OCI-M1 (cell line): ENCODE measurements at regions not wholly inside any gene's neighbourhood (a gene's known extent, or its start where the extent isn't known, plus 50 kb on each side); places are given as distances from the start of the nearest gene placed in this dataset.
A peak's percentile ranks its signal among the peaks of the same experiment; 100 is the strongest.

Source experiments
- DNase-seq: peaks from one replicate; lab custom pipeline; 2025; lab: John Stamatoyannopoulos, UW

DNA sequence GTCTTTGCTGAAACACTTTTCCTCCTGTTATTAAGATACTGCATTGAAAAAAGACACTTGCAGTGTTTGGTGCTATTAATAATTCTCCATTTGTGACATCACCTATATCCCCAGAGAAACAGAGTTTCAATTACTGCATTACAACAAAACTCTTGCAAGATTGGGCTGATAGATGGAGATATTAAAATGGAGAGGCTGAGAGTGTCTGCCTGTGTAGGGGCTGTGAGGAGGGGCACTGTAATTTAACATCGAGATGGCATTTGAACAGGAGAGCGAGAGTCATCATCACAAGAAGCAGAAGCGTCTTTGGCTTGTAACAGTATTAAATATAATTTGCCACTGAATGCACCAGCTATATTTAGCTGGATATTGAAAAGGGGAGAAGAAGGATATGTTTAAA is 316.5 kb downstream of the CDH26 start:
- no peak for DNase-seq

DNA sequence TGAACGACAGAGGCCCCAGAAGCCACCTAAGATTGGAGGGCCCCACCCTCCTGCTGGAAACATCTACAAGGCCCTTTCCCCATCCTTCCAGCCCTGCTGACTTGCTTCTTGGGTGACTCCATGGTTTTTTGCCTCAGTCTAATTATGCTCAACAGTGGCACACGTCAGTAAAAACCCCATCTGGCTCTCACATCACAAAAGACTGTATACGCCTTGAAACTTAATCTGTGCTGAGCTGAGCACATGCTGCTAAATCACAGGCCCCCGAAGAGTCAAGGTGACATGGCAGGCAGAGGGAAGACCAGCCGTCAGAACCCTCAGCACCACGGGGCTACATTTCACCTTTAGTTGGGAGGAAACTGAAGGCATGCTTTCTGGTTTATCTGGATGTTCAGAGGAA is 323.1 kb downstream of the CDH26 start:
- no peak for DNase-seq

DNA sequence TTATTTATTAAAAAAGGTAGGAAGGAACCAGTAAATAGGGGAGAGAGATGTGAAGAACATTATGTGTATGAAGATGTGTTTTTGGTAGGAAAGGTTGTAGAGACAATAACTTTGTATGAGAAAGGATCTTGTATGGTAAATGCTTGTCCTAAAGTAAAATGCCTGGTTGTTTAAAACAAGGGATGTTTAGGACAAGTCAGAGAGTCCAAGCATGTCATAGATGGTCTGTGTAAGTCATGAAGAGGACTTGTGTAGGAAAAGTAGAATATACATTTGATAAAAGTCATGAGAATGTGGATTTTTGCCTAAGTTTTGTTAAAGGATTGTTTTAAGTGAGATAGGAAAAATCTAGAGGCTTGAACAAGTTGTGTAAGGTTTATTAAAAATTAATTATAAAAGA is 325.1 kb downstream of the CDH26 start:
- peak; percentile 2 for DNase-seq

- no peak for DNase-seq
Observed at GRCh38 chr20:60286764-60287163, 328.5 kb downstream of the CDH26 start.

DNA sequence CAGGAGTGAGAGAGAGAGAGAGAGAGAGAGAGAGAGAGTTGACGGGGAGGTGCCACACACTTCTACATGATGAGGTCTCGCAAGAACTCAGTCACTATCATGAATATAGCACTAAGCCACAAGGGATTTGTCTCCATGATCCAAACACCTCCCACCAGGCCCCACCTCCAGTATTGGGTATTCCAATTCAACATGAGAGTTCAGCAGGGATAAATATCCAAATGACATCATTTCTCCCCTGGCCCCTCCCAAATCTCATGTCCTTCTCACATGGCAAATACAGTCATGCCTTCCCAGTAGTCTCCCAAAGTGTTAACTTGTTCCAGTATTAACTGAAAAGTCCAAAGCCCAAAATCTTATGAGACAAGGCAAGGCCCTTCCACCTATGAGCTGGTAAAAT is 330.7 kb downstream of the CDH26 start:
- DNase-seq = no peak

DNA sequence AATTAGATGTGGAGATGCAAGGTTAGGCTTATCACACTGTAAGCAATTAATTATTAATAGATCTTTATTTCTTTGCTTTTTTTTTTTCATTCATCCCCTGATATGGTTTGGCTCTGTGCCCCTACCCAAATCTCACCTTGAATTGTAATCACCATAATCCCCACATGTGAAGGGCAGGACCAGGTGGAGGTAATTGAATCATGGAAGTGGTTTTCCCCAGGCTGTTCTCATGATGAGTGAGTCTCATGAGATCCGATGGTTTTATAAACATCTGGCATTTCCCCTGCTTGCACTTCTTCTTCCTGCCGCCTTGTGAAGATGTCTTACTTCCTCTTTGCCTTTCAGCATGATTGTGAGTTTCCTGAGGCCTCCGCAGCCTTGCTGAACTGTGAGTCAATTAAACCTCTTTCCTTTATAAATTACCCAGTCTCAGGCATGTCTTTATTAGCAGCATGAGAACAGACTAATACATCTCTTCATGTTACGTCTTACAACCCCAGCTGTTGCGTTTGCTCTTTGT is 333.8 kb downstream of the CDH26 start:
- no peak for DNase-seq

- no peak for DNase-seq
Observed at GRCh38 chr20:60294632-60295031, 336.4 kb downstream of the CDH26 start.

GRCh38 chr20:60295214-60295613 is 337.0 kb downstream of the CDH26 start:
- no peak for DNase-seq

DNA sequence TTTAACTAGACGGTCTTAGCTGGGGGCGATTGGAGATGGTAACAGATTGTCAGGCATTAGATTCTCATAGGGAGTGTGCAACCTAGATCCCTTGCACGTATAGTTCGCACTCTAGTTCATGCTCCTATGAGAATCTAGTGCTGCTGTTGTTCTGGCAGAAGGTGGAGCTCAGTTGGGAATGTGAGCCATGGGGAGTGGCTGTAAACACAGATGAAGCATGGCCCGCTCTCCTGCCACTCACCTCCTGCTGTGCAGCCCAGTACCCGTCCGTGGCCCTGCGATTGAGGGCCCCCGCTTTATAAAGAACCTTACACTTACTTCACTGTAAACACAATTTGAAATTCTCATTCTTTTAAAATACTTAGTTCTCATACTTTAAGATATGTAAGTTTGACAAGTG is 339.4 kb downstream of the CDH26 start:
- DNase-seq = no peak

GRCh38 chr20:60298647-60299046 is 340.4 kb downstream of the CDH26 start:
- no peak for DNase-seq

DNA sequence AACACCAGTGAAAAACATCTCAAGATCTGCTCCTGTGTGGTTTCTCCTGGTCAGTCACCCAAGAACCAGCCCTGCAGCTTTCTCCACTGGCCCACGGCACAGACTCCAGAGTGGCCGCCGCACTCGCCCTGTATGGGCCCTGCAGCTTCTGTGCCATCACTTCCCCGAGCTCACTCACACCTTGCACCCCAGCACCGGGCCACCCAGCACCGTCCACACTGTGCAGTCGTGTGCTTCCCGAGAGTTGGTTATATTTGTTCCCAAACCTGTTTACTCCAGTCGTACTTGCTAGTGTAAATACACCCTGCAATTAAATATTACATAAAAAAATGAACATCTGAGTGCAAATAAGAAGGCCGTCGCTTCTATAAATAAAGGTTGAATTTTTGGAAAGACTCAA is 341.7 kb downstream of the CDH26 start:
- no peak for DNase-seq

DNA sequence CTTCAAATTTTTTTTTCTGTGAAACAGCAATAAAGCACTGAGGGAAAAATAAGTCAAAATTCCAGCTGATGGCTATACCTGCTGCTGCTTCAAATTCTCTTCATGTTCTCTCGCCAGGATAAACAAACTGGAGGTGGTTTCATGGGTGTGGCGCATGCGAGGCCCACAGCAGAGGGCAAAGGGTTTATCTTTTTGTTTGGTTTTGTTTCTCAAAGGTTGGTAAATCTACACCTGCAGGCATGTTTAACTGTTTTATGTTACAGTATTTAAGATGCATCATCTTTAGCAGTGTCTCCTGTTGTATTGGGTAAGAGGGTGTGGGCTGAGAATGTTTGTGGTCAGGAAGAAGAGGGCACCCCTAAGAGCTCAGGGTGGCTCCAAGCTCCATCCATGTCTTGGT is 342.2 kb downstream of the CDH26 start:
- DNase-seq = no peak

DNA sequence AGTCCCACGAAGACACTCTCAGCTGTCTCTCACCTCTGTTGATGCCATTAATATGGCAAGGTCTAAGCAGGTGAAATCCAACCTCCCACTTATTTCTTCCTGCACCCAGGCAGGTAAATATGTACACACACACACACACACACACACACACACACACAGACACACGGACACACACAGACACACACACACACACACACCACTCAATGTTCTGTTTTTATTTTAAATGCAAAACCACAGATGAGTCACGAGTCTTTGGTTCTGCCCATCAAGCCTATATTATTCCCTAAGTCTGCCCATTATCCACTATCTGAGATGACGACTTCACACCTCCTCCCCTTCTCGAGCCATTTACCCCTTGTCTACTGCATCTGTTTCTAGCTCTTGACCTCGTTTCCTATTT is 344.7 kb downstream of the CDH26 start:
- DNase-seq = no peak

DNA sequence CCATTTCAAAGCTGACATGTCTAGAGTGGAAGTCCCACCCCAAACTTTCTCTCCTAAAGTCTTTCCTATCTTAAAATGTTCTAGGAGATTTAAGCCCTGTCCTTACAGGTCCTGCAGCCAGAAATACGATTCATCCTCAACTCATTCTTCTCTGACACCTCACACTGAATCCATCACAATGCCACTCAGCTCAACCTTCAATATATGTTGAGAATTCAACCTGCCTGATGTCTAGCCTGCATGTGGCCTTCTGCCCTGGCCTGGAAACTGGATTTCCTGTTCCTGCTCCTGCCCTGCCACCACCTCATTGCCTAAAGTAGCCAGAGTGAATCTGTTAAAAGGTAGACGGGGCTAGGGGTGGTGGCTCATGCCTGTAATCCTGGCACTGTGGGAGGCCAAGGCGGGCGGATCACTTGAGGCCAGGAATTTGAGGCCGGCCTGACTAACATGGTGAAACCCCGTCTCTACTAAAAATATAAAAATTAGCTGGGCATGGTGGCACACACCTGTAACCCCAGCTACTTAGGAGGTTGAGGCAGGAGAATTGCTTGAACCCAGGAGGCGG is 345.9 kb downstream of the CDH26 start:
- no peak for DNase-seq

- no peak for DNase-seq
Observed at GRCh38 chr20:60304931-60305330, 346.7 kb downstream of the CDH26 start.

- no peak for DNase-seq
Observed at GRCh38 chr20:60306105-60306504, 347.9 kb downstream of the CDH26 start.

- DNase-seq = no peak
Observed at GRCh38 chr20:60306551-60306950, 348.3 kb downstream of the CDH26 start.

DNA sequence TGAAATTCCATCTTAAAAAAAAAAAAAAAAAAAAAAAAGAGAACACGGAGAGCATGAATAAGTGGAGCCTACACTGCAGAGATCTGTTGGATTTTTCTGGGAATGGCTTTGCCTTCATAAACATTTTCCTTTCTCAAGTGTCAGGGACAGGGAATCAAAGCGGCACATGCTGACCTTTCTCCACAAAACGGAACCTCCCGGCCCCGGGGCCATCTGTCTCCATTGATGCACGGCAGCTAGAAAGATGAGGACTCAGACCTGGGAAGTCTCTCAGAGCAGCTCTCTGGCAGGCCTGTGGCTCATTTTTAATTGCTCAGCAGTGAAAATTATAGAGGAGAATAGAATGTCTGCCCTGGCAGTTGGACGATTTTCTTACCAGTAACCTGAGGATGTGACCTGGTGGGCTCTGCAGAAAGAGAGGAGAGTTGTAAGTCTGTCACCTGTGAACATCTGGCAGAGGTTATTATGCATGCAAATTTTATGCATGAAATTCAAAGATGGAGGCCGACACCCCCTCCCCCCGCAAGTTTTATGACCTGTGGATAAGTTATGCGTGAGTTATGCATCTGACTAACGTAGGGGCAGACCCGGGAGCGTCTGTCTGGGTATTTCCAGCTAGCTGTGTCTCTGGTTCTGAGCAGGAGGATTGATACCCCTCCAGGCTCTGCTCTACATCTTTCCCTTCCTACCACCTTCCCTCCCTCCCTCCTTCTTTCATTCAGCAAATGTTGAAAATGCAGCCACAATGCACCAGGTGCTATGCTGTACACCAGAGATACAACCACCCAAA is 352.5 kb downstream of the CDH26 start:
- no peak for DNase-seq

- no peak for DNase-seq
Observed at GRCh38 chr20:60313191-60313590, 355.0 kb downstream of the CDH26 start.

DNA sequence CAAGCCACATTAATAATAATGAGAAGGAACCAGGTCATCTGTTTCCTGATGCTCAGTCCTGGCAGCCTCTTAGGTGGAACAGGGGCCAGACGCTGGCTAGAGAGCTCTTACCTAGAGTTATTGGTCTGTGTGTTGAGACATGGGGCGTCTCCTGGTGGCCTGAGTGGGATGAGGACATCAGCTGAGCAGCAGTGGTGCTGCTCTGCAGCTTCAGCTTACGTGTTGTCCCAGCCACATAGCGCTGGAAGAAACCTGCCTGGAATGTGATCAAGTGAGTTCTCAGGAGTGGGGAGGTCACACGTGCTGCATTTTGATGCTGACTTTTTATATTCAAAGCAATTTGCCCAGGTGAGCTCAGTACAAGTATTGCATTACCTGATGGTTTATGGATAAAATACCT is 355.4 kb downstream of the CDH26 start:
- DNase-seq = no peak

DNA sequence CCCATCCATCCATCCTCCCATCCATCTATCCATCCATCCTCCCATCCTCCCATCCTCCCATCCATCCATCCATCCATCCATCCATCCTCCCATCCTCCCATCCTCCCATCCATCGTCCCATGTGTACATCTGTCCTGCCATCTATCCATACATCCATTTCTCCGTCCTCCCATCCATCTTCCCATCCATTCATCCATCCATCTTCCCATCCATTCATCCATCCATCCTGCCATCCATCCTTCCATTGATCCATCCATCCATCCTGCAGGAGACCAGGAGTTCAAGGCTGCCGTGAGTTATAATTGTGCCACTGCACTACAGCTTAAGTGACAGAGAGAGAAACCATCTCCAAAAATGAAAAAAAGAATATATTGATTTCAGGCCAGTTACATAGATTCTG is 356.5 kb downstream of the CDH26 start:
- DNase-seq = no peak

GRCh38 chr20:60316476-60317158 is 358.4 kb downstream of the CDH26 start:
- DNase-seq = no peak

DNA sequence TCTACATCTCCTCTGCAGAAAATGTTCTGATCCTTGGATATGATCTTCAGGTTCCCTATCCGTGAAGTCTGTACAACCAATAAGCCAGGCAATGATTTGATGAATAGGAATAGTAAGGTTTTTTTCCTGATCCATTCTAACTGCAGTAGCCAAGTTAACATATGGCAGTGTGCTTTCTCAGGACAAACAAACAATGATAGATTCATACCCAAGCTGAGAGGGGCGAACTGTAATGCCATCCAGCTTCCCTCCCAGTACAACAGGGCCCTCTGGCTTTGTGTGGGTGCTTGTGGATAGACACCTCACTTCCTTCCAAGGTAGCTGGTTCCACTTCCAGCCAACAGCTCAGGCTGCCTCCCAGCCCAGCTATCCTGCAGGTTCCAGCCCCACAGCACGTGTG is 359.2 kb downstream of the CDH26 start:
- no peak for DNase-seq
